ENCODE measurements at regions not wholly inside any gene's neighbourhood (a gene's known extent, or its start where the extent isn't known, plus 50 kb on each side); places are given as distances from the start of the nearest gene placed in this dataset.
"Not testable (repeated sequence)": the region's sequence is repeated elsewhere in the genome, so short reads cannot be mapped to it uniquely, and the experiment has no call there.

- no peak for DNase-seq (ENCODE audit: low read depth)
- H3K4me3 ChIP-seq (ENCODE audit: low read depth, low read length): no peak overlapping the region
- no peak for TF ChIP-seq CTCF (IDR thresholded peaks at IDR 0.05; ENCODE audit: insufficient read depth, low read length)
Measured at GRCh38 chr10:57621466-57621865, 646.2 kb downstream of the IPMK start.

GRCh38 chr10:57605948-57606485 lies 661.7 kb downstream of the IPMK start:
- no peak for TF ChIP-seq CTCF (IDR thresholded peaks at IDR 0.05; ENCODE audit: insufficient read depth, low read length)
- DNase-seq (ENCODE audit: low read depth): no peak
- H3K4me3 ChIP-seq (ENCODE audit: low read depth, low read length): no peak overlapping the region

- no peak for DNase-seq (ENCODE audit: low read depth)
- H3K4me3 ChIP-seq (ENCODE audit: low read depth, low read length): no peak overlapping the region
- no peak for TF ChIP-seq CTCF (IDR thresholded peaks at IDR 0.05; ENCODE audit: insufficient read depth, low read length)
Measured at GRCh38 chr10:57599440-57599839, 668.3 kb downstream of the IPMK start.

- DNase-seq (ENCODE audit: low read depth): no peak
- no peak overlapping the region for H3K4me3 ChIP-seq (ENCODE audit: low read depth, low read length)
Measured at GRCh38 chr10:57593983-57594573, 673.6 kb downstream of the IPMK start.

GRCh38 chr10:57579926-57580325 lies 687.8 kb downstream of the IPMK start:
- DNase-seq (ENCODE audit: low read depth): peak; percentile 12
- no peak overlapping the region for H3K4me3 ChIP-seq (ENCODE audit: low read depth, low read length)
- peak; percentile 2 for TF ChIP-seq CTCF (IDR thresholded peaks at IDR 0.05; ENCODE audit: insufficient read depth, low read length)

More at GRCh38 chr10:57593983-57594573, 673.6 kb downstream of the IPMK start:
- TF ChIP-seq CTCF (IDR thresholded peaks at IDR 0.05; ENCODE audit: insufficient read depth, low read length): no peak

- no peak overlapping the region for H3K4me3 ChIP-seq (ENCODE audit: low read depth, low read length)
- TF ChIP-seq CTCF (IDR thresholded peaks at IDR 0.05; ENCODE audit: insufficient read depth, low read length): no peak
- no peak for DNase-seq (ENCODE audit: low read depth)
Measured at GRCh38 chr10:57562211-57562610, 705.5 kb downstream of the IPMK start.

- H3K4me3 ChIP-seq (ENCODE audit: low read depth, low read length); DNase-seq (ENCODE audit: low read depth): not testable (repeated sequence)
Measured at GRCh38 chr10:57551774-57552173, 715.9 kb downstream of the IPMK start.

All from fibroblast of the aortic adventitia (primary cell).